IPS DF 19.7 (cell line): ENCODE measurements at regions not wholly inside any gene's neighbourhood (a gene's known extent, or its start where the extent isn't known, plus 50 kb on each side); places are given as distances from the start of the nearest gene placed in this dataset.

Source experiments
- DNase-seq: peaks from one replicate; pipeline ENCODE4 v3.0.0-alpha.2; 2013; ENCODE audit warnings: low read depth, low spot score

DNA sequence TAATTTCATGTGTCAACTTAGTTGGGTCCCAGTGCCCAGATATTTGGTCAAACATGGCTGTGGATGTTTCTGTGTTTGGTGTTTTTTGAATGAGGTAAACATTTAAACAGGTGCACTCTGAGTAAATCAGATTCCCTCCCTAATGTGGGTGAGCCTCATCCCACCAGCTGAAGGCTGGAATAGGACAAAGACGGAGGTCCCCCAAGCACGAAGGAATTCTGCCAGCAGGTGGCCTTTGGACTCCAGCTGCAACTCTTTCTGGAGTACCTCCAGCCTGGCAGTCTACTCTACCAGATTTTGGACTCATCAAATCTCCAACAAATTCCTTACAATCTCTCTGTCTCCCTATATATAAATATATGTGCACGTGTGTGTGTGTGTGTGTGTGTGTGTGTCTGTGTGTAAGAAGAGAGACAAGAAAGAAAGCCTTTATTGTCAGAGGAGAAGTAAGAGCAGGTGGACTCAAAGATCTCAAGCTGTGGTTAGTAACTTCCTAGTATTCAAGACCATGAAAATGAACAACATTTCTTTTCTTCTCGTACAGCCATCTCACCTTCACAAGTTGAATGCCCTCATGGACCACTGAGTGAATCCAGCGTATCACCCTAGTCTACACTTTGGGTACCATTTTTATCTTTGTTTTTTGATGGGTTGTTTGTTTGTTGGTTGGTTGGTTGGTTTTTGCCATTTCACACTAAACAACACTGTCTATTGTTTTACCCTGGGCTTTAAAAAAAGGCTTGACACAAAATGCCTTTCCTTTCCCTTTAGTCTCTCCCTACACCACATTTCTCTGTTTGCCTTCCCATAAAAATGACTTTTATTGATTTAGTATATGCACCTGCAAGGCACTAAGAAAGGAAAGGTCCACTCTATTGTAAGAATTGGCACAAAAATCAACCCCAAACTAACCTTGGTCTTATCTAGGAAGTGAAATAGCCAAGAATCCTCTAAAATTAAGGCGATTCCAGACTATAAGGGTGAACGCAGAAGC, 118.7 kb downstream of the TENT4A start:
- DNase-seq = no peak

- DNase-seq = no peak
Measured at GRCh38 chr5:6832994-6833393, 119.8 kb downstream of the TENT4A start.

DNA sequence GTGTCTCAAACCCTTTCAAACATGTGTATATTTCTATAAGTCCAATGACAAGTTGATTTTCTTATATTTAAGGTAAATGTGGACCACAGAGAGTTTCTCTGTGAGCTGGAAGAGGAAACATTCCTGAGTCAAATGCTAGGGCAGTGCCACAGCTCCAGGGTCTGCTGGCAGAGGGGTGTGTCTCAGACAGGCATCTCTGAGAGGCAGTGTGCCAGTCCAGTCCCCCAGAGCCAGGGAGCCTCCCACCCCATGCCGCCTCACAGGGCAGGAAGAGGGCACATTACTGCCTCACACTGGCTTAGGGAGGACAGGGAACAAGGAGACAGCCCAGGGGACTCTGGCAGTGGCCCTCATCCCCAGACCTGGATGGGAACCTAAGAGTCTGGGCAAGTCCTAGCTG, 120.2 kb downstream of the TENT4A start:
- DNase-seq = no peak

GRCh38 chr5:6837095-6837494, 123.9 kb downstream of the TENT4A start:
- no peak for DNase-seq

GRCh38 chr5:6837519-6838110, 124.4 kb downstream of the TENT4A start:
- DNase-seq = no peak

GRCh38 chr5:6838736-6839135, 125.5 kb downstream of the TENT4A start:
- no peak for DNase-seq

DNA sequence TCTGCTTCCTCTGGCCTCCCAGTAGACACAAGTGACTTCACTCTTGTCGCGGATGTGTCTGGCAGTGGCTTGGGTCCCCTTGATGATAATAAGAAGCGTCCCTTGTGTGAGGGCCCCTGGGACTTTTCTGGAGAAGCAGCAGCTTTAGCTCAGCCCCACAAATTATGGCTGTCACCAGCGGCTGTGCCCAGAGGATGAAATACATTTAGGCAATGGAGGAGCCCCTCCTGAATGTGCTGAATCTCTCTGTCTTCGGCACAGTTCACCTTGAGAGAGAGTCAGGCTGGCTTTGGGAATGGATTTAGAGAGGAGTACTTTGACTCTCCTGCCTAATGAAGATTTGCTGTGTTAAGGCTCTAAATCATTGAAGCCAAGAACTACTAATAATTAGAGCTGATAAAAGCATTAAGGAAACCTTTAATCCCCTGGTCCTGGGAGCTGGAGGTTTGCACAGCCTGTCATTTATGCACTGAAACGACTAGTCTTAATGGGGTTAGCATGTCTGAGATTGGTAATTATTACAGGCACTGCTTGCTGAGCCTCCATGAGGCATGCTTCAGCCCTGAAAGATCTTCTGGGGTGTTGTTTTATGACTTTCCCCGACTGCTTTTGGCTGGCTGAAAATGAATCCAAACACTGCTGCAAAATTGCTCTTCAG, 127.0 kb downstream of the TENT4A start:
- DNase-seq = no peak

DNA sequence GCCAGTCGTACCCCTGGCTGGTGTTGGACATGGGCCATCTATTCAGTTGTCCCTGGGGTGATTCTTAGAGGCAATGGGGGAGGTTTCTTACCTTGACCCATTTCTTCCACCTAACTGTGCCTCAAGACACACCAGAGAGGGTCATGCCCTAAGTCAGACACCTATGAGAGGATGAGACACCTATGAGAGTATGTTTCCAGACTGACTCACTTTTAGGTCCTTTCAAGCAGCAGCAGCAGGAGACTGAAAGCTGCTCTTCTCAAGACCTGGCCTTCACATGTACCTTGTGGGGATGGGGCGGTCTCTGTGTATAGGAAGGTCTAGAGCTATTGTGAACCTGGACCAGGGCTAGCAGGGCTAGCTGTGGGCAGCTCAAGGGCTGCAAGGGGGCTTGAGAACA, 130.1 kb downstream of the TENT4A start:
- no peak for DNase-seq

DNA sequence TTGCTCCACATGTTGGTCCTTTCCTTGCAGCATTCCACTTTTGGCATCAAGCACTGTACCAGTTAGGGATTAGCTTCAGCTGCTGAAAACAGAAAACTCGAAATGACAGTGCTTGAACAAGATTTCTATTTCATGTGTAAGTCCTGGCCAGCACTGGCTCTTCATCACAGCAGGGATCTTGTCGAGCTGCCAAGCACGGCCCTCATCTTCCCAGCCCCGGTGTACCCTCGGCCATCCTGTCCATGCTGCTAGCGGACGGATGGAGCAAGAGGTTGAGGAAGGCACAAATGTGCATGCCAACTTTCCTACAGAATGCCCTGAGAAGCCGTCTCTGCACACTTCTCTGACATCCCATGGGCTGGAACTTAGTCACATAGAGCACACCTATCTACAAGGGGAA, 130.6 kb downstream of the TENT4A start:
- DNase-seq = no peak

DNA sequence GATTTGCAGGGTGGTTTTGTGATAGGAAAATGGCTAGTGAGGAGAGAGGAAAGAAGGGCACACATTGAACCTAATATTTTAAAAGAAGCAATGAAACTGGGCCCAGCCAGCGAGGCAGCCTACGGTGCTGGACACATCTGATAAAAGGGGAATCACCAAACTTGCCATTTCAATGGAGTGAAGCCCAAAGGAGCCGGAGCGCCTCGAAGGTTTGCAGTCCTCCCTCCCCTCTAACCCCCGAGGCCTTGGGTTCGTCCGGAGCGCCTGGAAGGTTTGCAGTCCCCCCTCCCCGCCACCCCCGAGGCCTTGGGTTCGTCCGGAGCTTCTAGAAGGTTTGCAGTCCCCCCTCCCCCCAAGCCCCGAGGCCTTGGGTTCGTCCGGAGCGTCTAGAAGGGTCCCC, 132.6 kb downstream of the TENT4A start:
- no peak for DNase-seq

DNA sequence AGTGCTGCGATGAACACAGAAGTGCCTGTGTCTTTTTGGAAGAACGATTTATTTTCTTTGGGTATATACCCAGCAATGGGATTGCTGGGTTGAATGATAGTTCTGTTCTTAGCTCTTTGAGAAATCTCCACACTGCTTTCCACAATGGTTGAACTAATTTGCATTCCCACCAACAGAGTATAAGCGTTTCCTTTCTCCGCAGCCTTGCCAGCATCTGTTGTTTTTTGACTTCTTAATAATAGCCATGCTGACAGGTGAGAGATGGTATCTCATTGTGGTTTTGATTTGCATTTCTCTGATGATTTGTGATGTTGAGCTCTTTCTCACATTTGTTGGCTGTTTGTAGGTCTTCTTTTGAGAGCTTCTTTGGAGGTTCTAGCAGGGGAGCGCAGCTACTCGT, 134.6 kb downstream of the TENT4A start:
- no peak for DNase-seq

DNA sequence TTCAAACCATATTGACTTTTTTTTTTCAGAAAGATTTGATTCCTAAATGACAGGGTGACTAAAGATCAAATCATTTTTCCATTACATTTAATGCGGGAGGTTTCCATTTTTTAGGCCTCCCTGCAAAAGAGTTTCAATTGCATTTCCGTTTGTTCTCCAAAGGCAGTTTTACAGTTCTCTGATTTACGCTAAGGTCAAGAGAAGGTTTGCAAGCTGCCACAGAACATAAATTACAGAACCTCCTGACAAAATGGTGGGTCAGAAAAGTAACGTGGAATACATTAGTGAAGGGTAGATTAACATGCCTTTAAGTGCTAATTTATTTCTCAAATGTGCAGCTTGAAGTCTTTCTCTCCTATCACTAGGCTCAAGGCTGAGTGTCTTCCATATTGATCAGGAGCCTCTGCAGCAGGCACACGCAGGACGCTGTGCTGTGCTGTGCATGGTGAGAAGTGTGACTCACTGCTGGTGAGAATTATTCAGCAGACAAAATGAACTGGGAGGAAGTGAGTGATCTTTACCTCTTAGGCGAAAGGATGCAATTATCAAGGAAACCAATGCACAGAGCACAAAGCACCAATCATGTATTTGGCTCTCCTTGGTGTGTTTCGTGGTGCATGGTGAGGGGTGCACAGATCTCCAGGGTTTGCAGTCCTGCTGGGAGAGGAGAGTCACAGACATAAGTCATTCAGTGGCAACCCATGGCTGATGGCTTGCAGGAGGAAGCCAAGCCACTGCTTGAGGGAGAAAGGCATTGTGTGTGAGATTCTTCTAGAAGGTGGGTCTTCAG, 136.3 kb downstream of the TENT4A start:
- DNase-seq = no peak

- no peak for DNase-seq
Measured at GRCh38 chr5:6850106-6850432, 136.8 kb downstream of the TENT4A start.

GRCh38 chr5:6856653-6857052, 143.4 kb downstream of the TENT4A start:
- no peak for DNase-seq

DNA sequence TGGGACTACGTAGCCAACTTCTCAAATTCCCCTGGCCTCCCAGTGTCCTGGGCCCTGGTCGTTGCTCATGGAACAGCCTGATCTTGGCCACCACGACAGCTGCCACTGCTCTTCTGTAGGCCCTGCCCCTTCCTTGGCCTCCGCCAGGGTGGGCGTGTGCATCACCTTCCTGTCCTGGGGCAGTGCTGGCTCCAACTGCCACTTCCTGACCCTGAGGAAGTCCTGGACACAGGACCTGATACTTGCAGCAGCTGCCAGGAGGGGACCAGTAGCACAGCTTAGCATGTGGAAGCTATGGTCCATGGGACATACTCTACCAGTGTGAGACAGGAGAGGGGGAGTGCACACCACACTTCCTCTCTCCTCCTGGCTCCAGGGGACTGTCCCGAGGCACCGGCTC, 145.2 kb downstream of the TENT4A start:
- DNase-seq = no peak

- no peak for DNase-seq
Measured at GRCh38 chr5:6859023-6859422, 145.8 kb downstream of the TENT4A start.

DNA sequence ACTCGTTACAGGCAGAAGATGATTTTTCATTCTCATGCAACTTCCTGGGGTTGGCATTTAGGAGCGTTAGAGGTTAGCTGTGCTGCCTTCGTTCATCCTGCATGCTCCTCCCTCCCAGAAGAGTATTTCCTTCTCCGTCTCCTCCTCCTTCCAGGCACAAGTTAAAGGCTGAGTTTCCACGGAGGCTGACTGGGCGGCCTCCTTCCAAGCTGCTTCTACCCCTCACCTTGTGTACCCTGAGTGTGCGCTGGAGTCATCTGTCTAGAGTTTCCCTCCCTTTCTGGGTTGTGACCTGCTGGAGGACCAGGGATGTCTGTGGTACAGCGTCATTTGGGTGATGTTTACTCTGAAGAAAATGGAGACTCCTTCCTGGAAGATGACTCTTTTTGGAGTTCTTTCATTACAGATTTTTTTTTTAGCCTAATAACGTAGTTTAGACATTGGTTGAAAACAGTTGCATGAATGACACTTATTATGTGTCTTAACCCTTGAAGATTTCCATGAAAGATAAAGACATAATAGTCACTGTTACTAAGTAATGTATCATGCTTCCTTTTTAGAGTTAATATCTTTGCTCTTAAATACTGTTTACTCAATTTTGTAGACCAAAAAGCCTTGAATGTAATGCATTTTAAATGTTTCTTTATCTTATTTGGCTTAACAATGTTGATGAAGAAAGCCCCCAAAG, 146.9 kb downstream of the TENT4A start:
- DNase-seq = no peak

GRCh38 chr5:6861036-6861435, 147.8 kb downstream of the TENT4A start:
- no peak for DNase-seq

GRCh38 chr5:6861667-6862066, 148.4 kb downstream of the TENT4A start:
- DNase-seq = no peak

GRCh38 chr5:6862306-6862705, 149.1 kb downstream of the TENT4A start:
- DNase-seq = no peak

GRCh38 chr5:6867712-6868111, 154.5 kb downstream of the TENT4A start:
- no peak for DNase-seq
